Activated T-cell treated with anti-CD3 and anti-CD28 coated beads for 24 hours (primary cell): ENCODE measurements at regions not wholly inside any gene's neighbourhood (a gene's known extent, or its start where the extent isn't known, plus 50 kb on each side); places are given as distances from the start of the nearest gene placed in this dataset.
A peak's percentile ranks its signal among the peaks of the same experiment; 100 is the strongest.

Experiments
- DNase-seq: peaks from one replicate; pipeline ENCODE4 v3.0.0-alpha.2; 2020; ENCODE audit warnings: low read depth

DNA sequence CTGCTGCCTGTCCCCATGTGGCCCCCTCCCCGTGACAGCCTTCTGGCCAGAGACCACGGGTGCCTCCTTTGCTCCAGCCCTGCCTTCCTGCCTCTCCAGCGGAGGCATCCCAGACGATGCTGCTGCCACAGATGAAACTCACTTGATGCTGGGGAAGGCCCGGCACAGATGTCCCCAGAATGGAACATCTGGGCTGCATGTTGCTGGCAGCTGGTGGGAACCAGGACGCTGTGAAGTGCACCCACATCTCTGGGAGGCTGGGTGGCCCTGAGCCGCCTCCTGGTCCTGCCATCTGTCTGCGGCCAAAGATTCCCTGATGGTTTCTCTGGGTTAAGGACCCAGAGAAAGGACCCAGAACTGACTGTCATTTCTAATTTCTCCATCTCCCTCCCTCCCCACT is 51.9 kb upstream of the PTPRS start:
- no peak for DNase-seq

DNA sequence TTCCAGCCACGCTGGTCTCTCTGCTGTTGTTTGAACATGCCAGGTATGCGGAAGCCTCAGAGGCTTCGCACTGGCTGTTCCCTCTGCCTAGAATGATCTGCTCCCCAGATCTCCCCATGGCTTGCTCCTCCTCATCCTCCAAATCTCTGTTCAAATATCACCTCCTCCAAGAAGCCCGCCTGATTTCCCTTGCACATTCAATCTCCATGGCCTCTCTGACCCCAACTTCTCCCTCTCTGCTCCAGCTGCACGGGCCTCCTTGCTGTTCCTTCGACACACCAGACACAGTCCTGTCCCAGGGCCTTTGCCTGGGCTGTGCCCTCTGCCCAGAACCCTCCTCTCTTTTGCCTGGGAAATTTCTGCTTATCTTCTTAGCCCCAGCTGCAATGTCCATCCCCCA is 52.5 kb upstream of the PTPRS start:
- DNase-seq, result no peak

DNA sequence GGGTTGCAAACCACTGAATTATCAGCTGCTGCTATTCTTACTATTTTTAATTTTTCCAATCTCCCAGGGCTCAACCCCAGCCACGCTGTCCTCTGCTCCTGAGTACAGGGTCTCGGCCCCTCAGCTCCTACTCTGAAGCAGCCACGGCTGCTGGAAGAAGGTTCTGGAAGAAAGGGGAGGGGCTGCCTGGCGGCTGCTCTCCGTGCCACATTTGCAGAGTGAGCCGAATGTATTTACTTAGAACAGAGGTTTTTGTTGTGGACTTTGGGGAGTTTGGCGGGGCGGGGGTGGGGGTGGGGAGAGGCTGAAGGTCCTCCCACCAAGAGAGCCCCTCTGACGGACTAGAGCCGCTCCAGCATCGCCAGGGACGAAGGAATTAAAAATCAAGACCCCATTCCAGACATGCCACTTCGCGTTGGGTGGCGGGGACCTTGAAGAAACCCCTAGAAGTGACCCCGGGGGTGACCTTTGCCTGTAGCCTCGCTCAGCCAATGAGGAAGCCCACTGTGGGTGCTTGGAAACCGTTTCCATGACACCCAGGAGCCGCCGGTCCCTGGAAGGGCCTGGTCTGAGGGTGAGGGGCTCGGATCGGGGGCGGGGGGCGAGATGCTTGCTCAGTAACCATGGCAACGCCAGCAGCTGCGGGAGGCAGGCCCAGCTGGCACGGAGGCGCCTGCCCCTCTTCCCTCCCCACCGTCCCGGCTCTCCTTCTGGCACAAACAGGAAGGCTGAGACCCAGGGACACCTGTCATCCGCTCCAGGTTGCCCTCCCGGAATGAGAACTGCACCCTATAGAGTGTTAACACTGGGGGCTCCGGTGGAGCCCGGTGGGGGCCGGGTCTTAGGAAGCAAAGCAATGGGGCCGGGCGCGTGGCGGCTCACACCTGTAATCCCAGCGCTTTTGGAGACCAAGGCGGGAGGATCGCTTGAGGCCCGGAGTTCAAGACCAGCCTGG is 54.2 kb upstream of the PTPRS start:
- DNase-seq, result no peak

DNA sequence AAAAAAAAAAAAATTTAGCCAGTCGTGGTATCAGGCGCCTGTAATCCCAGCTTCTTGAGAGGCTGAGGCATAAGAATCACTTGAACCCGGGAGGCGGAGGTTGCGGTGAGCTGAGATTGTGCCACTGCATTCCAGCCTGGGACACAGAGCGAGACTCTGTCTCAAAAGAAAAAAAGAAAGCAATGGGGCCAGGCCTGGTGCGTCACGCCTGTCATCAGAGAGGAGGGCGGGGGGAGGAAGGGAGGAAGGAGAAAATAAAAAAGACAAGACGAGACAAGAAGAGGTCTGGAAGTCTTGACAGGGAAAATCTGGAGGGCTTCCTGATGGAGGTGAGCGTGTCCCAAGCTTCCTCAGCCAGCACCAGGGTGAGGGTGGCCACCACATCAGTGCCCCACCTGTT is 54.9 kb upstream of the PTPRS start:
- no peak for DNase-seq

DNA sequence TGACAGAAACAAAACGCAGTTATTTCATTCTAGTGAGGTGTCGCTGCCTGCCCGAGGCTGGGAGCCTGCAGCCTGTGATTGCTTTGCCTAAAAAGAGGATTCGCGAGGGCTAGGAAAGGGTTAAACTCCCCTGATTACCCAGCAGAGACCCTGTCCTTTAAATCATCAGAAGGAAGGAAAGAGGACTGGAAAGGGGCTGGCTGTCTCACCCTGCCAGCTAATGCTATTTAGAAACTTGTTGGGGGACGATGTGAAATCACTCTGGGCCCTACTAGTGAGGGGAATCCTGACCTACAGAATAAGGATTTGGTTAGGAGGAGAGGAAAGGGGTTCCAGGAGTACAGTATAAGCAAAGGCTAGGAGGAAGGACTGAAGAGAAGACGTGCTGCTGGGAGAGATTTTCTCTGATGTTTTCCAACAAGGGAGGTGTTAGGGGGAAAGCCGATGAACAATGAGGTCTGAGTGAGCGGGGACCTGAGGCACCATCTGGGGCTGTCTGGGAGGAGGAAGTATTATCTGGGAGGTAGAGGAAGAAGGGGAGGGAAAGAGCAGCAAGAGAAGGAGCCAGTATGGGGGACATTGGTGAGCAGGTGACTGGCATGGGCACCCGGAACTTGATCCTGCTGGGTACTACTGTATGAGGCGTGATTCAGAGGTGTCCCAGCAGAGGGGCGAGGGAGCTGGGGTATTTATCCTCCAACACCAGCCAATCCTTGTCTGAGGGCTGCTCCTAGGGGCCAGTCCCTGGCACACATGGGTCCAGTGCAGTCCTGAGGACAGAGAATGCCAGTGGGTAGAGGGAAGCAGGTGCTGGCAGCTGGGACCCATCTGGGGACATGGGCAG is 55.7 kb upstream of the PTPRS start:
- DNase-seq, result no peak

DNA sequence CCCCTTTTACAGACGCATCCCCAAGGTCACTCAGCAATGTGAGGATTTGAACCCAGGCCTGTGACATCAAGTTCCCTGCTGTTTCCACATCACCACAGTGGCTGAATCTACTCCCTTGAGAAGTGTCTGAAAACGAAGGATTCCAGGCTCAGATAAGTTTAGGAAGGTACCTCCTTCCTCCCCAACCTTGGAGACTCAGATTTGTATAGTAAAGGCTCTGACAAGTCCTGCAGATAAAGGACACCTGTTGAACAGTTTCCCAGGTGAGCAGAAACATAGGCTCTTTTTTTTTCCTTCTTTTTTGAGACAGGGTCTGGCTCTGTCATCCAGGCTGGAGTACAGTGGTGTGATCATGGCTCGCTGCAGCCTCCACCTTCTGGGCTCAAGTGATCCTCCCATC is 56.4 kb upstream of the PTPRS start:
- no peak for DNase-seq

DNA sequence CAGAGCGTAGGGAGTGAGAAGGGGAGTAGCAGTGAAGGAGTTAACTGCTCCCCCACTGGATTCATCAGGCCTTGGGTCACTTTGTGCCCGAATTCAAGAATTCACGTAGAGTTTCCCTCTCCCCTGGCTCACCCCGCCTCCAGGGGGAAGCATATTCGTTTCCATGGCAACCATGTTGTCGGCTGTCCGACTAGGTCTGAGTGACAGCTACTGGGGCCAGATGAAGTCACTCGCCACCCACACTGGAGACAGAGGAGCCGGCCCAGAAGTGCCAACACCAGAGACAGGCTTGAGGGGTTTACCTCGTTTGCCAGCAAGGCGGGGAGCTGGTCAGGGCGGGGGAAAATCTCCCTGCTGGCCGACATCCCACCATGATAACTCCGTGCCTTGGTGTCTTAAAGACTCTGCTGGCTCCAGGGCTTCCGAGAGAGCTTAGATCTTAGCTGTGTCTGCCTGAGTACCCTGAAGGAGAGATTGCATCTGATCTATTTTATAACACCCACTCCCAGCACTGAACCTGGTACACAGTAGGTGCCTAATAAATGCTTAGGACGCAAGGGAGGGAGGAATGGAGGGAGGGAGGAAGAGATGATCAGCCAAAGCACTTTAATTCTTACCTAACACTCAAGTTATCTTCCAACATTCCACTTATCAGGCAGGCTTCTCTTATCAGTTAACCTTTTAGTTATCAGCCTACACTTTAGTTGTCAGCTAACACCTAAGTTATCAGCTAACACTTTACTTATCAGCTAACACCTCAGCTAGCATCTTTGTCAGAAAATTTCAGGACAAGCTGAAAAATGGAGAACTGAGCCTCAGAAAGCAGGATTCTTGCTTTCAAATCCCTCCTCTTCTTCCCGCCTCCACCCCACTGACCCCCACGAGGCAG is 57.2 kb upstream of the ZNRF4 start:
- no peak for DNase-seq

DNA sequence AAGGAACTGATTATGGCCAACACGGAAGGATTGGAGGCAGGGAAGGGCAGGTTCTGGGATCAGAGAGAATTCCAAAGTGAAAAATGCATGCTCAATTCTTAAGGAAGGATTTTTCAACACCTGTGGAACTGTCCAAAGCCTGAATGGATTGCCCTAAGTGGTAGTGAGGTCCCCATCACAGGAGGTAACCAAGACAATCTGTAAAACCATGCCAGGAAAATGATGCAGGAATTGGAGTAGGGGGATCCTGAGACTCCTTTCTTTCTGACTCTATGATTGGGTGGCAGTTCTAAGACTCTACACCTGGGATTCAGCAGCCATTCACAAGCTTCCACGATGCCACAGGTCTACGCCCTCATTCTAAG is 56.5 kb upstream of the ZNRF4 start:
- no peak for DNase-seq

DNA sequence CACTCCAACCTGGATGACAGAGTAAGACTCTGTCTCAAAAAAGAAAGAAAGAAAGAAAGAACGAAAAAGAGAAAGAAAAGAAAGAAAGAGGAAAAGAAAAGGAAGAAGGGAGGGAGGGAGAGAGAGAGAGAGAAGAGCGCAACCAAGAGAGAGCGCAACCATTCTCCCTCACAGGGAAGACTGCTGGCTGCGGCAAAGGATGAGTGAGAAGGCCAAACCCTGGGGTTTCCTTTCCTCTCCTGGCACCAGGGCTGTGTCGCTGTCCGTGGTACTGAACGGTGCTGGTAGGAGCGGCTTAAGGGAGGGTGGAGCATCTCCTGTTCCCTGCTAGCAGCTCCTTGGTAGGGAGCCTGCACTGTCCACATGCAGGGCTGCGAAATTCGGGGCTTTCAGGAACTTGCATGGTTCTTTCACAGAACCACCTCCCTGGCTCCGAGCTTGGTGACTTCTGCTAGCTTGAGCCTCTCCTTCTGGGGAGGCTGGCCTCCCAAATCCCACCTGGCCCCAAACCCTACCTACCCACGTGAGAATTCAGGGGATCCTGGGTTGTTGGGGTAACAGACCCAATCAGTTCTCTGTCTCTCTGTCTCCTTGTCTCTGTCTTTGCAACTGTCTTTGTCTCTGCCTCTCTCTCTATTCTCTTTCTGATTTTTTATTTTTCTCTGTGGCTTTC is 51.1 kb upstream of the ZNRF4 start:
- peak; percentile 47 for DNase-seq
